ENCODE measurements at regions not wholly inside any gene's neighbourhood (a gene's known extent, or its start where the extent isn't known, plus 50 kb on each side); places are given as distances from the start of the nearest gene placed in this dataset.

DNA sequence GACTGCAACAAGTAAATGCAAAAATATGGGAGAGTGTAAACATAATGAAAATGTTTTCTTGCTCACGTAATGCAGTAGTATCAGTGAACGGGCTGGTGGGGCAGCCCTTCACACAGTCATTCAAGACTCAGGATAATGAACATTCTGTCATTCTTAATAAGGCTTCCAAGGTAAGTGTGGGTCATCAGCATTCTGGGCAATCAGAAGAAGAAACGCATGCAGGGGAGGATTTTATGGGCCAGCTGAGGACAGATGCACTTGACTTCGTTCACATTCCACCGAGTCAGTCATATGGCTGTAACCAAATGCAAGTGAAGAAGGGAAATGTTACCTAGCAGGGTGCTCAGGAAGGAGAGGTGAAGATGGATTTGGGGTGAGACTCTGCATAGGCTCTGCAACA is 68.0 kb upstream of the MAP9 start:
- WGBS (ENCODE audit: extremely low coverage, insufficient read length, low lambda C conversion rate): no CpG with 5 or more reads among the region's 5 CpGs

More for the DNA sequence above, 68.0 kb upstream of the MAP9 start:
- Histone ChIP-seq H3K79me2 (ENCODE audit: insufficient read depth, low read length) (no peaks in the 10 kb centered on the region), H2BK5ac (ENCODE audit: insufficient read length, low read length) (no peak overlapping the region), H2BK20ac (ENCODE audit: low read depth, low read length, poor library complexity, severe bottlenecking) (no peak overlapping the region), H3K9ac (ENCODE audit: extremely low read depth, insufficient read length, low read length) (no peak overlapping the region), H3K23ac (ENCODE audit: insufficient read length, low read depth, low read length) (no peak overlapping the region), H3K27ac (ENCODE audit: insufficient read length, low read depth, low read length) (no peak overlapping the region), H3K4ac (ENCODE audit: low read depth, low read length) (no peak overlapping the region), H2AK5ac (ENCODE audit: insufficient read length, low read length) (no peak overlapping the region), H4K5ac (ENCODE audit: insufficient read length, low read depth, low read length) (no peak overlapping the region), H2BK12ac (ENCODE audit: insufficient read length, low read depth, low read length) (no peak overlapping the region), H3T11ph (ENCODE audit: low read length) (no peak overlapping the region), H3K4me2 (ENCODE audit: insufficient read depth, insufficient read length, low read length) (no peak overlapping the region), H3K23me2 (ENCODE audit: insufficient read length, low read depth, low read length, poor library complexity, severe bottlenecking) (no peaks in the 10 kb centered on the region), H4K8ac (replicated peaks; ENCODE audit: insufficient read length, low read depth, low read length) (no peak overlapping the region), H3K27me3 (ENCODE audit: insufficient read depth, low read length) (no peaks in the 10 kb centered on the region; the same call in 1 of the 2 replicates), H3K4me1 (ENCODE audit: insufficient read depth, low read length) (no peaks in the 10 kb centered on the region), H3K18ac (ENCODE audit: insufficient read length, low read depth, low read length) (no peak overlapping the region), H4K20me1 (ENCODE audit: control insufficient read depth, insufficient read depth, insufficient read length) (no peaks in the 10 kb centered on the region), H2BK120ac (ENCODE audit: low read depth, low read length, poor library complexity, severe bottlenecking) (no peak overlapping the region), H4K91ac (ENCODE audit: insufficient read length, low read depth, low read length) (no peak overlapping the region), H2AFZ (ENCODE audit: low read length) (no peak overlapping the region), H3K79me1 (ENCODE audit: insufficient read depth, low read depth, low read length, poor library complexity, severe bottlenecking) (no peaks in the 10 kb centered on the region), H3K9me3 (ENCODE audit: control insufficient read depth, low read depth, low read length) (no peaks in the 10 kb centered on the region), H3K14ac (ENCODE audit: insufficient read depth, low read length) (no peak overlapping the region), H2BK15ac (ENCODE audit: low read depth, low read length) (no peak overlapping the region), H3K56ac (ENCODE audit: insufficient read length, low read depth, low read length) (no peak overlapping the region)
- Mint-ChIP-seq H3K27me3 (ENCODE audit: low read depth) (peaks cover 29% of the 10 kb centered on the region), H3K27ac (peak overlapping the region in 1 of 3 experiments; percentile 50; a peak in 1 of 7 replicates), H3K4me1 (peaks cover 5 to 7% of the 10 kb centered on the region in 2 experiments; a peak in 2 of 4 replicates), H3K36me3 (ENCODE audit: insufficient read depth in 1 of 3, low read depth in 3 of 3) (no peaks in the 10 kb centered on the region), H3K9me3 (no peaks in the 10 kb centered on the region; a peak in 1 of 5 replicates), H3K4me3 (no peak overlapping the region)
- no peak for DNase-seq
- TF ChIP-seq, protein P1, sequence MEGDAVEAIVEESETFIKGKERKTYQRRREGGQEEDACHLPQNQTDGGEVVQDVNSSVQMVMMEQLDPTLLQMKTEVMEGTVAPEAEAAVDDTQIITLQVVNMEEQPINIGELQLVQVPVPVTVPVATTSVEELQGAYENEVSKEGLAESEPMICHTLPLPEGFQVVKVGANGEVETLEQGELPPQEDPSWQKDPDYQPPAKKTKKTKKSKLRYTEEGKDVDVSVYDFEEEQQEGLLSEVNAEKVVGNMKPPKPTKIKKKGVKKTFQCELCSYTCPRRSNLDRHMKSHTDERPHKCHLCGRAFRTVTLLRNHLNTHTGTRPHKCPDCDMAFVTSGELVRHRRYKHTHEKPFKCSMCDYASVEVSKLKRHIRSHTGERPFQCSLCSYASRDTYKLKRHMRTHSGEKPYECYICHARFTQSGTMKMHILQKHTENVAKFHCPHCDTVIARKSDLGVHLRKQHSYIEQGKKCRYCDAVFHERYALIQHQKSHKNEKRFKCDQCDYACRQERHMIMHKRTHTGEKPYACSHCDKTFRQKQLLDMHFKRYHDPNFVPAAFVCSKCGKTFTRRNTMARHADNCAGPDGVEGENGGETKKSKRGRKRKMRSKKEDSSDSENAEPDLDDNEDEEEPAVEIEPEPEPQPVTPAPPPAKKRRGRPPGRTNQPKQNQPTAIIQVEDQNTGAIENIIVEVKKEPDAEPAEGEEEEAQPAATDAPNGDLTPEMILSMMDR (conservative IDR thresholded peaks at IDR 0.05): no peak

Data from H9 (cell line).